NAMALWA (cell line): ENCODE measurements at regions not wholly inside any gene's neighbourhood (a gene's known extent, or its start where the extent isn't known, plus 50 kb on each side); places are given as distances from the start of the nearest gene placed in this dataset.

Source experiments
- DNase-seq: peaks from one replicate; pipeline ENCODE4 v3.0.0-alpha.2; 2015; ENCODE audit warnings: low spot score

GRCh38 chr6:142561511-142562265 is 259.9 kb downstream of the ADGRG6 start:
- no peak for DNase-seq

GRCh38 chr6:142562865-142563264 is 261.1 kb downstream of the ADGRG6 start:
- DNase-seq, result no peak

DNA sequence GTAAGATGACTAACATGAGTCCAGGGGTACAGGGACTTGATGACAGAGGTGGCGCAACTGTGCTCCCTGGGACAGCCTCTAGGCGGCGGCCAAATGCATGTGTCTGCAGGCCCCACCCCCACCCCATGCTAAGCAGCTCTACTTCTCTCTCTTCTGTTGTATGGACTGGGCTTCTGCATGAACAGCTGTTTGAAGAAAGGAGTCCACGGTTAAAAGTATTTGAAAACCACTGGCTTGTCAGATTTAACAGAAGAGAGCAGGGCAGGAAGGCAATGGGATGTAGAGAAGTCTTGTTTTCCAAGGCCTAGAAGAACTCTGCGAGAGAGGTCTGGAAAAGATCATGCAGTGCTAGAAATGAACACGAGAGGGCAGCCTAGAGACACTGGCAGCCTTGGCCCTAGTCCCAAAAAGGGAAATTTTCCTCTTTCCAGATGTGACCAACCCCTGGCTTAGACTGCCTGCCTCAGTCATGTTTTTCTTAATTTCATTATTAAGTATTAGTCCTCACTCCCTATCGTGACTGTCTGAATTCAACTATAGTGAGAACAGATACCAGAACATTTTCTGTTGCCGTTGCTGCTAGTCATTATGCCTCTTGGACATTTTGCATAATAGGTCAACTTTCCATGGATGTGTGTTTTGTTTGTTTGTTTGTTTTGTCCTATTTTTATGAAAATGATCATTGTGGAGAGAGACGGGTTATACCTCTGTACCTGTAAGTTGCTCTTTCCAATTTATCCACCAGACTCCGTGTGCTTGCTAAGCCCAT is 265.0 kb downstream of the ADGRG6 start:
- peak; percentile 75 for DNase-seq

- no peak for DNase-seq
Measured at GRCh38 chr6:142567461-142567860, 265.7 kb downstream of the ADGRG6 start.

GRCh38 chr6:142568857-142569597 is 267.2 kb downstream of the ADGRG6 start:
- DNase-seq, result no peak

GRCh38 chr6:142569676-142570075 is 267.9 kb downstream of the ADGRG6 start:
- no peak for DNase-seq

DNA sequence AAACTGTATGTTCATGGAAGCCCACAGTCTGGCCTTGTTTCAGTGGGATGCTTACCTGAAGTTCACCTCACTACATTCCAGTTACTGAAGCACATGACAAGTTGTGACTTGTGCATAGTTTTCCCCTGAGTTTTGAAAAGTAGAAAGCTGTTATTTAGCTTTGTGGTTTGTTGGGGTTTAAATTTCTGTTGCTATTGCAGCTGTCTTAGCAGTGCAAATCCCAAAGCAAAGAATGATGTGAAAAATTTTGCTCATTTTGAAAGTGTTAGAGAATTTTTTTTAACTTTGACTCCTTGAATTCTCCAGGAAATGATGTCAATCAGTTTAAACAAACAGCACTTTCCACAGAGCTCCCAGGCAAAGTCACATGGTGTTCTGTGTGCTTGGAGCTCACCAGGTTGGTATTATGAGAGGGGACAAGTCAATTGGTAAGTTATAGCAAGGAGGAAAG is 268.4 kb downstream of the ADGRG6 start:
- no peak for DNase-seq

- no peak for DNase-seq
Measured at GRCh38 chr6:142592876-142593275, 291.1 kb downstream of the ADGRG6 start.

- no peak for DNase-seq
Measured at GRCh38 chr6:142597836-142598235, 296.0 kb downstream of the ADGRG6 start.

DNA sequence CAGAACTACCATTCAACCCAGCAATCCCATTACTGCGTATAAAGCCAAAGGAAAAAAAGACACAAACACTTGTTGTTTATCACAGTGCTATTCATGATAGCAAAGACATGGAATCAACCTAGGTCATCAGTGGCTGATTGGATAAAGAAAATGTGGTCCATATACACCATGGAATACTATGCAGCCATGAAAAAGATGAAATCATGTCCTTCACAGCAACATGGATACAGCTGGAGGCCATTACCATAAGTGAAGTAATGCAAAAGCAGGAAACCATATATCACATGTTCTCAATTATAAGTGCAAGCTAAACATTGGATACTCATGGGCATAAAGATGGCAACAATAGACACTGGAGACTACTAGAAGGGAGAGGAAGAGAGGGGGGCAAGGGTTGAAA is 299.6 kb downstream of the ADGRG6 start:
- no peak for DNase-seq

DNA sequence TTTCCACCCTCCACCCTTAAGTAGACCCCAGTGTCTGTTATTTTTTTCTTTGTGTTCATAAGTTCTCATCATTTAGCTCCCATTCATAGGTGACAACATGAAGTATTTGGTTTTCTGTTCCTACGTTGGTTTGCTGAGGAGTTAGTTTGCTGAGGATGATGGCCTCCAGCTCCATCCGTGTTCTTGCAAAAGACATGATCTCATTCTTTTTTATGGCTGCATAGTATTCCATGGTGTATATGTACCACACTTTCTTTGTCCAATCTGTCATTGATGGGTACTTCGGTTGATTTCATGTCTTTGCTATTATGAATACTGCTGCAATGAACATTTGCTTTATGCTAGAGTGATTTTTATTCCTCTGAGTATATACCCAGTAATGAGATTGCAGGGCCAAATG is 301.2 kb downstream of the ADGRG6 start:
- DNase-seq, result no peak

GRCh38 chr6:142605922-142606485 is 304.2 kb downstream of the ADGRG6 start:
- DNase-seq, result no peak

- no peak for DNase-seq
Measured at GRCh38 chr6:142612956-142613355, 311.1 kb downstream of the ADGRG6 start.

GRCh38 chr6:142613981-142614380 is 312.2 kb downstream of the ADGRG6 start:
- no peak for DNase-seq

- no peak for DNase-seq
Measured at GRCh38 chr6:142617158-142617557, 315.4 kb downstream of the ADGRG6 start.

GRCh38 chr6:142621822-142622221 is 320.0 kb downstream of the ADGRG6 start:
- no peak for DNase-seq

GRCh38 chr6:142624978-142625715 is 319.8 kb downstream of the HIVEP2 start:
- DNase-seq, result no peak

GRCh38 chr6:142627474-142627873 is 317.5 kb downstream of the HIVEP2 start:
- DNase-seq, result no peak

GRCh38 chr6:142631517-142632385 is 313.2 kb downstream of the HIVEP2 start:
- DNase-seq, result no peak

DNA sequence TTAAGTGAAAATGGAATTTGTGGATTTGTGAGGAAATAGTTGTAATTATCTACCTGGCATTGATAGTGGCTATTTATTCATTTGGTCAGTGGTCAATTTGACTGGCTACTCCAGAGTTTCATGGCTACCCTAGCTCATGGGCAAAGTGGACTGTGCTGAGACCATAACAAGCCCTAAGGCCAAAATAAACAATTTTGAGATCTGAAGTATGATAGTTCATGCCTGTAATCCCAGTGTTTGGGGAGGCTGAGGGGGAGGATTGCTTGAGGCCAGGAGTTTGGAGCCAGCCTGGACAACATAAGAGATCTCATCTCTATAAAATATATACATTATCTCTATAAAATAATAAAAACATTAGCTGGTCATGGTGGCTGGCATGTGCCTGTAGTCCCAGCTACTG is 311.7 kb downstream of the HIVEP2 start:
- no peak for DNase-seq

- DNase-seq, result no peak
Measured at GRCh38 chr6:142635130-142635529, 309.8 kb downstream of the HIVEP2 start.
